ENCODE measurements at regions not wholly inside any gene's neighbourhood (a gene's known extent, or its start where the extent isn't known, plus 50 kb on each side); places are given as distances from the start of the nearest gene placed in this dataset.
"Not testable (repeated sequence)": the region's sequence is repeated elsewhere in the genome, so short reads cannot be mapped to it uniquely, and the experiment has no call there.

GRCh38 chr12:114616081-114616480 is 67.9 kb downstream of the TBX3 start:
- in situ Hi-C loops (cut with HindIII; ENCODE audit: low sequenced_read_pairs) = no loop called here
- no peak for DNase-seq (ENCODE audit: low spot score)

GRCh38 chr12:114614040-114614439 is 69.9 kb downstream of the TBX3 start:
- no peak for DNase-seq (ENCODE audit: low spot score)
- in situ Hi-C loops (cut with HindIII; ENCODE audit: low sequenced_read_pairs) = no loop called here

- DNase-seq (ENCODE audit: low spot score) = no peak
- in situ Hi-C loops (cut with HindIII; ENCODE audit: low sequenced_read_pairs) = no loop called here
These were observed 71.9 kb downstream of the TBX3 start for GRCh38 chr12:114612062-114612461.

GRCh38 chr12:114611145-114612018 is 72.6 kb downstream of the TBX3 start:
- DNase-seq (ENCODE audit: low spot score) = no peak
- in situ Hi-C loops (cut with HindIII; ENCODE audit: low sequenced_read_pairs) = no loop called here

- DNase-seq (ENCODE audit: low spot score) = no peak
- in situ Hi-C loops (cut with HindIII; ENCODE audit: low sequenced_read_pairs) = no loop called here
These were observed 75.5 kb downstream of the TBX3 start for GRCh38 chr12:114608509-114608908.

GRCh38 chr12:114605918-114606317 is 78.1 kb downstream of the TBX3 start:
- no peak for DNase-seq (ENCODE audit: low spot score)
- in situ Hi-C loops (cut with HindIII; ENCODE audit: low sequenced_read_pairs) = no loop called here

GRCh38 chr12:114604606-114605005 is 79.4 kb downstream of the TBX3 start:
- in situ Hi-C loops (cut with HindIII; ENCODE audit: low sequenced_read_pairs) = no loop called here
- no peak for DNase-seq (ENCODE audit: low spot score)

GRCh38 chr12:114600584-114600983 is 83.4 kb downstream of the TBX3 start:
- in situ Hi-C loops (cut with HindIII; ENCODE audit: low sequenced_read_pairs); DNase-seq (ENCODE audit: low spot score): not testable (repeated sequence)

GRCh38 chr12:114598111-114598510 is 85.9 kb downstream of the TBX3 start:
- in situ Hi-C loops (cut with HindIII; ENCODE audit: low sequenced_read_pairs) = no loop called here
- no peak for DNase-seq (ENCODE audit: low spot score)

- DNase-seq (ENCODE audit: low spot score) = no peak
- in situ Hi-C loops (cut with HindIII; ENCODE audit: low sequenced_read_pairs) = no loop called here
These were observed 91.0 kb downstream of the TBX3 start for GRCh38 chr12:114592946-114593345.

GRCh38 chr12:114588061-114588460 is 95.9 kb downstream of the TBX3 start:
- in situ Hi-C loops (cut with HindIII; ENCODE audit: low sequenced_read_pairs) = no loop called here
- no peak for DNase-seq (ENCODE audit: low spot score)

GRCh38 chr12:114580306-114580705 is 103.7 kb downstream of the TBX3 start:
- DNase-seq (ENCODE audit: low spot score) = no peak
- in situ Hi-C loops (cut with HindIII; ENCODE audit: low sequenced_read_pairs) = no loop called here

- no peak for DNase-seq (ENCODE audit: low spot score)
- in situ Hi-C loops (cut with HindIII; ENCODE audit: low sequenced_read_pairs) = no loop called here
These were observed 104.6 kb downstream of the TBX3 start for GRCh38 chr12:114579389-114579788.

GRCh38 chr12:114562654-114563053 is 121.3 kb downstream of the TBX3 start:
- DNase-seq (ENCODE audit: low spot score) = no peak

GRCh38 chr12:114555451-114555850 is 128.5 kb downstream of the TBX3 start:
- in situ Hi-C loops (cut with HindIII; ENCODE audit: low sequenced_read_pairs) = no loop called here
- no peak for DNase-seq (ENCODE audit: low spot score)

More at GRCh38 chr12:114562654-114563053, 121.3 kb downstream of the TBX3 start:
- in situ Hi-C loops (cut with HindIII; ENCODE audit: low sequenced_read_pairs) = no loop called here

- no peak for DNase-seq (ENCODE audit: low spot score)
- in situ Hi-C loops (cut with HindIII; ENCODE audit: low sequenced_read_pairs) = no loop called here
These were observed 136.3 kb downstream of the TBX3 start for GRCh38 chr12:114547636-114548035.

GRCh38 chr12:114530417-114530816 is 124.5 kb upstream of the TBX5 start:
- no peak for DNase-seq (ENCODE audit: low spot score)
- in situ Hi-C loops (cut with HindIII; ENCODE audit: low sequenced_read_pairs) = no loop called here

GRCh38 chr12:114529966-114530365 is 124.0 kb upstream of the TBX5 start:
- in situ Hi-C loops (cut with HindIII; ENCODE audit: low sequenced_read_pairs) = no loop called here
- no peak for DNase-seq (ENCODE audit: low spot score)

- in situ Hi-C loops (cut with HindIII; ENCODE audit: low sequenced_read_pairs) = no loop called here
These were observed 122.8 kb upstream of the TBX5 start for GRCh38 chr12:114528766-114529165.

GRCh38 chr12:114521160-114521559 is 115.2 kb upstream of the TBX5 start:
- DNase-seq (ENCODE audit: low spot score); in situ Hi-C loops (cut with HindIII; ENCODE audit: low sequenced_read_pairs): not testable (repeated sequence)

More at GRCh38 chr12:114528766-114529165, 122.8 kb upstream of the TBX5 start:
- DNase-seq (ENCODE audit: low spot score) = no peak

- in situ Hi-C loops (cut with HindIII; ENCODE audit: low sequenced_read_pairs) = no loop called here
- DNase-seq (ENCODE audit: low spot score) = no peak
These were observed 106.4 kb upstream of the TBX5 start for GRCh38 chr12:114512351-114512750.
